ENCODE measurements at regions not wholly inside any gene's neighbourhood (a gene's known extent, or its start where the extent isn't known, plus 50 kb on each side); places are given as distances from the start of the nearest gene placed in this dataset.

DNA sequence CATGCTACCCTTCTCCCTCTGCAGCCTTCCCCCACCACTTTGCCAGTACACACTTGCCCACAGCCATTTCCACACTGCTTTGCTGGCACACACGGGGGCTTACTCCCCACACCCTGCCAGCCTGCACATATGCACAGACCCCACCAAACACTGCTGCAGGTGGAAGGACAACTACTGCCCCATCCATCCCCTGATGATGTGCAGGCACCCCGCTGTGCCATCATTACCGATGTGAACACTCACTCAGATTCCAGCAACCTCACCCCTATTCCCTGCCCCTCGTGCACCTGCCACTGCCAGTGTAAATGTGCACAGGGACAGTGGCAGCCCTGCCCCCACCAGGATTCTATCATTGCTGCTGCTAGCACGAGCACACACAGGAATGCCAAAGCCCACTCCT, 1400.8 kb upstream of the DDX18 start:
- no peaks in the 10 kb centered on the region for H3K36me3 ChIP-seq
- no peaks in the 10 kb centered on the region for H3K4me1 ChIP-seq
- no peaks in the 10 kb centered on the region for H3K27me3 ChIP-seq
- peaks cover 0 to 4% (median 0%) of the 10 kb centered on the region in 4 donors for H3K9me3 ChIP-seq
- no peak for DNase-seq
- H3K27ac ChIP-seq, result no peak overlapping the region
- TF ChIP-seq, protein P1, sequence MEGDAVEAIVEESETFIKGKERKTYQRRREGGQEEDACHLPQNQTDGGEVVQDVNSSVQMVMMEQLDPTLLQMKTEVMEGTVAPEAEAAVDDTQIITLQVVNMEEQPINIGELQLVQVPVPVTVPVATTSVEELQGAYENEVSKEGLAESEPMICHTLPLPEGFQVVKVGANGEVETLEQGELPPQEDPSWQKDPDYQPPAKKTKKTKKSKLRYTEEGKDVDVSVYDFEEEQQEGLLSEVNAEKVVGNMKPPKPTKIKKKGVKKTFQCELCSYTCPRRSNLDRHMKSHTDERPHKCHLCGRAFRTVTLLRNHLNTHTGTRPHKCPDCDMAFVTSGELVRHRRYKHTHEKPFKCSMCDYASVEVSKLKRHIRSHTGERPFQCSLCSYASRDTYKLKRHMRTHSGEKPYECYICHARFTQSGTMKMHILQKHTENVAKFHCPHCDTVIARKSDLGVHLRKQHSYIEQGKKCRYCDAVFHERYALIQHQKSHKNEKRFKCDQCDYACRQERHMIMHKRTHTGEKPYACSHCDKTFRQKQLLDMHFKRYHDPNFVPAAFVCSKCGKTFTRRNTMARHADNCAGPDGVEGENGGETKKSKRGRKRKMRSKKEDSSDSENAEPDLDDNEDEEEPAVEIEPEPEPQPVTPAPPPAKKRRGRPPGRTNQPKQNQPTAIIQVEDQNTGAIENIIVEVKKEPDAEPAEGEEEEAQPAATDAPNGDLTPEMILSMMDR (IDR thresholded peaks at IDR 0.05), result no peak
- TF ChIP-seq POLR2A (IDR thresholded peaks at IDR 0.05), result no peak
- H3K4me3 ChIP-seq, result no peak overlapping the region

DNA sequence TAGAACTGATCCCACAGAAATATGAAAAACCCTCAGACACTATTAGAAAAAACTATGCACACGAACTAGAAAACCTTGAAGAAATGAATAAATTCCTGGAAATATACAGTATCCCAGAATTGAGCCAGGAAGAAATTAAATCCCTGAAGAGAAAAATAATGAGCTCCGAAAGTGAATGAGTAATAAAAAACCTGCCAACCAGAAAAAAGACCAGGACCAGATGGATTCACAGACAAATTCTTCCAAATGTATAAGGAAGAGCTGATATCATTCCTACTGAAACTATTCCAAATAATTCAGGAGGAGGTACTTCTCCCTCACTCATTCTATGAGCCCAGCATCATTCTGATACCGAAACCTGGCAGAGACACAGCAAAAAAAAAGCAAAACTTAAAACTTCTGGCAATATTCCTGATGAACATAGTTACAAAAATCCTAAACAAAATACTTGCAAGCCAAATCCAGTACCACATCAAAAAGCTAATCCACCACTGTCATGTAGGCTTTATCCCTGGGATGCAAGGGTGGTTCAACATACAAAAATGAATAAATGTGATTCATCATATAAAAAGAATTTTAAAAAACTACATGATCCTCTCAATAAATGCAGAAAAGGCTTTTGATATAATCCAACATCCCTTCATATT, 1397.6 kb upstream of the DDX18 start:
- Histone ChIP-seq H3K27ac (no peak overlapping the region), H3K4me1 (no peaks in the 10 kb centered on the region), H3K4me3 (no peak overlapping the region), H3K36me3 (no peaks in the 10 kb centered on the region), H3K27me3 (no peaks in the 10 kb centered on the region), H3K9me3 (peaks cover 0 to 4% (median 0%) of the 10 kb centered on the region in 4 donors)
- DNase-seq, result no peak
- no peak for TF ChIP-seq POLR2A (IDR thresholded peaks at IDR 0.05)
- TF ChIP-seq, protein P1 (IDR thresholded peaks at IDR 0.05), result no peak

DNA sequence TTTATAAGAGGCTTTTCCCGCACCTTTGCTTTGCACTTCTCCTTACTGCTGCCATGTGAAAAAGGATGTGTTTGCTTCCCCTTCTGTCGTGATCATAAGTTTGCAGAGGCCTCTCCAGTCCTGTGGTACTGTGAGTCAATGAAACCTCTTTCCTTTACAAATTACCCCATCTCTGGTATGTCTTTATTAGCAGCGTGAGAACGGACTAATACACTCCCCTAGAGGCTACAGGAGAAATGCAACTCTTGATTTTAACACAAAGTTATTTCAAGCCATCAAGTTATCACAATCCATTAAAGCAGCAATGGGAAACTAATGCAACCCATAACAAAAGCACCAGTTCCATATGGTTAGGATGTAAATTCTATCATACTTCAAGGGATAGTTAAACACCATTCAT, 1378.8 kb upstream of the DDX18 start:
- Histone ChIP-seq H3K4me3 (no peak overlapping the region), H3K36me3 (no peaks in the 10 kb centered on the region), H3K4me1 (no peaks in the 10 kb centered on the region), H3K27me3 (no peaks in the 10 kb centered on the region), H3K27ac (no peak overlapping the region), H3K9me3 (no peaks in the 10 kb centered on the region)
- no peak for DNase-seq
- TF ChIP-seq POLR2A (IDR thresholded peaks at IDR 0.05), result no peak
- TF ChIP-seq, protein P1 (IDR thresholded peaks at IDR 0.05), result no peak

DNA sequence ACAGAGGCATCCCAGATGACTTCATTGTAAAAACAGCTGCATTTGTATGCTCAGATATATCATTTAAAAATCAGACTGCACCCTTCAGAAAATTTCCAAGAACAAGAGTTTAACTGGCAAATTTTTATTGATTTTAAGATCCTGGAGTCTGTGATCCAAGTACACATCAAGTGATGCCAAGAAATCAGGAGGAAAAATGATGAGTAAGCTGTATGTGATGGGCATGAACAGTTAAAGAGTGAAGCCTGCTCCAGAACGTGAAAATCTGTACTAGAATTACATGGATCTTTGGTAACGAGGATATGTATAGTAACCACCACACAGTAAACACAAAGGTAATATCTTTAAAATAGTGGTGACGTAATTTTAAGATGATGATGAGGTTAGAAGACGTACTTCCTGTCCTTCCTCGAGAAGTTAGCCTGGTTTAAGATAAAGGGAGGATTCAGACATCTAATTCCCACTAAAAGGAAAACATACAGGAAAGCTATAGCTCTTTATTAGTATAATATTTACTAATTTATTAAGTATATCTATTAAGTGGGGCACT, 1374.3 kb upstream of the DDX18 start:
- DNase-seq, result no peak
- Histone ChIP-seq H3K27me3 (no peaks in the 10 kb centered on the region), H3K36me3 (no peaks in the 10 kb centered on the region), H3K9me3 (no peaks in the 10 kb centered on the region), H3K4me1 (no peaks in the 10 kb centered on the region), H3K27ac (no peak overlapping the region), H3K4me3 (no peak overlapping the region)
- TF ChIP-seq, protein P1 (IDR thresholded peaks at IDR 0.05), result no peak
- no peak for TF ChIP-seq POLR2A (IDR thresholded peaks at IDR 0.05)

DNA sequence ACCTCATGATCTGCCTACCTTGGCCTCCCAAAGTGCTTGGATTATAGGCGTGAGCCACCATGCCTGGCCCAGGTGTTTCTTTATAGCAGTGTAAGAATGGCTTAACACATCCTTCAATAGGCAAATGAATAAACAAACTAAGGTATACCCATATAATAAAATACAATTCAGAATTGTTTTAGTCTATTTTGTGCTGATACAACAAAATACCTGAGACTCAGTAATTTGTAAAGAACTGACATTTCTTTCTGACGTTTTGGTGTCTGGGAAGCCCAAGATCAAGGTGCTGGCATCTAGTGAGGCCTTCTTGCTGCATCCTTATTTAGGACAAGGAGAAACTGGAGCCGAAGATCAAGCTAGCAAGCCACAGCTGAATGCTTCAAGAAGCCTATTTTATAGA, 1372.1 kb upstream of the DDX18 start:
- Histone ChIP-seq H3K27ac (no peak overlapping the region), H3K27me3 (no peaks in the 10 kb centered on the region), H3K4me1 (no peaks in the 10 kb centered on the region), H3K4me3 (no peak overlapping the region), H3K9me3 (no peaks in the 10 kb centered on the region), H3K36me3 (no peaks in the 10 kb centered on the region)
- DNase-seq, result no peak
- no peak for TF ChIP-seq POLR2A (IDR thresholded peaks at IDR 0.05)
- TF ChIP-seq, protein P1 (IDR thresholded peaks at IDR 0.05), result no peak
